ENCODE measurements at regions not wholly inside any gene's neighbourhood (a gene's known extent, or its start where the extent isn't known, plus 50 kb on each side); places are given as distances from the start of the nearest gene placed in this dataset.

DNA sequence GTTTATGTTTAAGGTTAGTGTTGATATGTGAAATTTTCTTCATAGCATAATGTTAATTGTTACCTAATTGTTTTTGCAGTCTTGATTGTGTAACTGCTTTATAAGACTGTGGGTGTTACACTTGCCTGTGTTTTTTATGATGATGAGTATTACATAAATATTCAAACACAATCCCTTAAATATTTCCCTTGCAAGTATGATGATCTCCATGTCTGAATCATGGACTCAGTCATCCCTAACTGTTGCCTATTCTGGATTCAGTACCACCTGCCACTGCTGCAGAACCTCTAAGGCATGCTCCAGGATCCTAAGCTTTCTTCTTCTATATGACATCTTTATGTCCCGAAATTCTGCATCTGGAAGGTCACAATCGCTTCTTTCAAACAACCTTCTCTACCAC is 246.3 kb upstream of the CLEC14A start:
- H3K4me3 ChIP-seq (ENCODE audit: control insufficient read depth, low read depth, low read length), result no peak overlapping the region
- TF ChIP-seq CTCF (IDR thresholded peaks at IDR 0.05; ENCODE audit: control insufficient read depth, insufficient read depth, low read depth, low read length, missing control alignments), result no peak
- DNase-seq (ENCODE audit: low read depth), result no peak

- no peak overlapping the region for H3K4me3 ChIP-seq (ENCODE audit: control insufficient read depth, low read depth, low read length)
- no peak for TF ChIP-seq CTCF (IDR thresholded peaks at IDR 0.05; ENCODE audit: control insufficient read depth, insufficient read depth, low read depth, low read length, missing control alignments)
- DNase-seq (ENCODE audit: low read depth), result no peak
These were observed 244.2 kb upstream of the CLEC14A start for GRCh38 chr14:38500125-38500524.

DNA sequence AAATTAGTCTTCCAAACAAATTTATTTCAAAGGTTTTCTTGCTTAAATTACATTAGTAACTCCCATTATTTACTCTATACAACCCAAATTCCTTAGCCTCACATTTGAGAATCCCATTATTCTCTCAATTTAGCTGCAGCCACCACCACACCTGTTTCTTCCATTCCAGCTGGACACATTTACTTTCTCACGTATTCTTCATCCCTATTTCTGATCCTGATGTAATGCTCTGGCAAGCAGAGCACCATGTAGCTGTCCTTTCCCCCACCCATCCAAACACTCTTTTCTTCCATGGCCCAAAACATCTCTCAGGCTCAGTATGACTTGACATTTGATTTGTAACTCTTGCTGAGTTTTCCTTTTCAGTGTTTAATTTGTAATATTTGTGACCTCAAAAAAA is 240.2 kb upstream of the CLEC14A start:
- no peak for DNase-seq (ENCODE audit: low read depth)
- TF ChIP-seq CTCF (IDR thresholded peaks at IDR 0.05; ENCODE audit: control insufficient read depth, insufficient read depth, low read depth, low read length, missing control alignments), result no peak
- no peak overlapping the region for H3K4me3 ChIP-seq (ENCODE audit: control insufficient read depth, low read depth, low read length)

DNA sequence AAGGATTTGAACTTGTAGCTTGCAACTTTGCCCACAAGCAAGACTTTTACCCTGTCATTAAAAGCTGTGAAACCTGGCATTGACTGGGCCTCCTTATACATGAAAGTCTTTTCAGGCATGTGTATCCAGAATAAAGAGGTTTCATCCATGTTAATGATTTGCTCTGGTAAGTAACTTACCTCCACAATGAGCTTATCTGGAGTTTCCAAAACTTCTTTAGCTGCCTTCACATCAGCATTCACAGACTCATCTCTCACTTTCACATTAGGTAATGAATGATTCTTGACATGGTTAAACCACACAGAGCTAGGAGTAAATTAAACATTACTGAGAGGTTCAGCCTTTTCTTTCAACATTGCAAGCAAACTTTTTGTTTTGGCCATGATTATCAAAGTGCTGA is 234.4 kb upstream of the CLEC14A start:
- H3K4me3 ChIP-seq (ENCODE audit: control insufficient read depth, low read depth, low read length), result no peak overlapping the region
- no peak for DNase-seq (ENCODE audit: low read depth)
- no peak for TF ChIP-seq CTCF (IDR thresholded peaks at IDR 0.05; ENCODE audit: control insufficient read depth, insufficient read depth, low read depth, low read length, missing control alignments)

DNA sequence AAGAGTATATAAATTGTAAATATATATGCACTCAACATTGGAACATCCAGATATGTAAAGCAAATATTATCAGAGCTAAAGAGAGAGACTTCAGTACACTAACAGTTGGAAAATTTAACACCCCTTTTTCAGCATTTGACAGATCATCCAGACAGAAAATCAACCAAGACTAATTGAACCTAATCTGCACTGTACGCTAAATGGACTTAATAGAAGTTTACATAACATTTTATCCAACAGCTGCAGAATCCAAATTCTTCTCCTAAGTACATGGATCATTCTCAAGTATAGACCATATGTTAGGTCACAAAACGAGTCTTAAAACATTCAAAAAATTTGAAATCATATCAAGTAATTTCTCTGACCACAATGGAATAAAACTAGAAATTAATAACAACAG is 229.1 kb upstream of the CLEC14A start:
- no peak for DNase-seq (ENCODE audit: low read depth)
- H3K4me3 ChIP-seq (ENCODE audit: control insufficient read depth, low read depth, low read length), result no peak overlapping the region
- TF ChIP-seq CTCF (IDR thresholded peaks at IDR 0.05; ENCODE audit: control insufficient read depth, insufficient read depth, low read depth, low read length, missing control alignments), result no peak

GRCh38 chr14:38481952-38482678 is 226.2 kb upstream of the CLEC14A start:
- TF ChIP-seq CTCF (IDR thresholded peaks at IDR 0.05; ENCODE audit: control insufficient read depth, insufficient read depth, low read depth, low read length, missing control alignments), result no peak
- no peak overlapping the region for H3K4me3 ChIP-seq (ENCODE audit: control insufficient read depth, low read depth, low read length)
- peak; percentile 8 for DNase-seq (ENCODE audit: low read depth)

Measured in AG09309 (cell line).